ENCODE measurements at regions not wholly inside any gene's neighbourhood (a gene's known extent, or its start where the extent isn't known, plus 50 kb on each side); places are given as distances from the start of the nearest gene placed in this dataset.

- TF ChIP-seq, protein P1, sequence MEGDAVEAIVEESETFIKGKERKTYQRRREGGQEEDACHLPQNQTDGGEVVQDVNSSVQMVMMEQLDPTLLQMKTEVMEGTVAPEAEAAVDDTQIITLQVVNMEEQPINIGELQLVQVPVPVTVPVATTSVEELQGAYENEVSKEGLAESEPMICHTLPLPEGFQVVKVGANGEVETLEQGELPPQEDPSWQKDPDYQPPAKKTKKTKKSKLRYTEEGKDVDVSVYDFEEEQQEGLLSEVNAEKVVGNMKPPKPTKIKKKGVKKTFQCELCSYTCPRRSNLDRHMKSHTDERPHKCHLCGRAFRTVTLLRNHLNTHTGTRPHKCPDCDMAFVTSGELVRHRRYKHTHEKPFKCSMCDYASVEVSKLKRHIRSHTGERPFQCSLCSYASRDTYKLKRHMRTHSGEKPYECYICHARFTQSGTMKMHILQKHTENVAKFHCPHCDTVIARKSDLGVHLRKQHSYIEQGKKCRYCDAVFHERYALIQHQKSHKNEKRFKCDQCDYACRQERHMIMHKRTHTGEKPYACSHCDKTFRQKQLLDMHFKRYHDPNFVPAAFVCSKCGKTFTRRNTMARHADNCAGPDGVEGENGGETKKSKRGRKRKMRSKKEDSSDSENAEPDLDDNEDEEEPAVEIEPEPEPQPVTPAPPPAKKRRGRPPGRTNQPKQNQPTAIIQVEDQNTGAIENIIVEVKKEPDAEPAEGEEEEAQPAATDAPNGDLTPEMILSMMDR (IDR thresholded peaks at IDR 0.05), result no peak
- no peaks in the 10 kb centered on the region for H3K36me3 ChIP-seq
- DNase-seq (no peak), ATAC-seq (no peak)
- peak overlapping the region; percentile 80 for H3K27ac ChIP-seq
- intact Hi-C loops (cut with DNase I), result no loop called here
- peaks cover 65% of the 10 kb centered on the region for H3K27me3 ChIP-seq (ENCODE audit: low read depth)
- no peaks in the 10 kb centered on the region for H3K9me3 ChIP-seq
- no peaks in the 10 kb centered on the region for H3K4me1 ChIP-seq
- peak overlapping the region; percentile 19 for H3K4me3 ChIP-seq
Observed at GRCh38 chr16:86196687-86197391, 297.9 kb downstream of the IRF8 start.

- peak overlapping the region; percentile 31 for H3K4me3 ChIP-seq
- intact Hi-C loops (cut with DNase I), result no loop called here
- no peak for DNase-seq
- peaks cover 54% of the 10 kb centered on the region for H3K27me3 ChIP-seq (ENCODE audit: low read depth)
- H3K36me3 ChIP-seq, result no peaks in the 10 kb centered on the region
- TF ChIP-seq, protein P1 (IDR thresholded peaks at IDR 0.05), result no peak
- no peaks in the 10 kb centered on the region for H3K9me3 ChIP-seq
- H3K27ac ChIP-seq, result peak overlapping the region; percentile 80
- H3K4me1 ChIP-seq, result no peaks in the 10 kb centered on the region
- no peak for ATAC-seq
Observed at GRCh38 chr16:86198206-86199118, 299.5 kb downstream of the IRF8 start.

DNA sequence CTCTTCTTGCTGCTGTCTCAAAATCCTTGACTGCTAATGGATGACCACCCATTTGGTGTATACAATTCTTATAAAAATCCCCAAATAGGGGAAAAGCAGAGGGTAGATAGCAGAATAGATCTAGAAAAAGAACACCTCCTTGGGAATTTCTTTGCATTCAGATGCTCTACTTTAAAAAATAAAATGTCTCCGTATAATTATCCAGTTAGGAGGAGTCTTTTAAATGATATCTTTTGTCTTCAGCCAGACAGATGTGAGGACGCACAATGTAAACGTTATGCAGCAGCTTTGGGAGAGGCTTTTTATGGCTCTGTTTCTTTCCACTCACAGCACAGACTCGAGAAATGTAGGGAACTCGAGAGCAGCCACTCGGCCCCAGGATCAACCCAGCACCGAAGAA is 300.2 kb downstream of the IRF8 start:
- no peak for ATAC-seq
- H3K4me1 ChIP-seq, result no peaks in the 10 kb centered on the region
- peaks cover 52% of the 10 kb centered on the region for H3K27me3 ChIP-seq (ENCODE audit: low read depth)
- intact Hi-C loops (cut with DNase I), result no loop called here
- peak overlapping the region; percentile 80 for H3K27ac ChIP-seq
- TF ChIP-seq, protein P1 (IDR thresholded peaks at IDR 0.05), result no peak
- DNase-seq, result no peak
- H3K9me3 ChIP-seq, result no peaks in the 10 kb centered on the region
- H3K36me3 ChIP-seq, result no peaks in the 10 kb centered on the region
- H3K4me3 ChIP-seq, result peak overlapping the region; percentile 36

DNA sequence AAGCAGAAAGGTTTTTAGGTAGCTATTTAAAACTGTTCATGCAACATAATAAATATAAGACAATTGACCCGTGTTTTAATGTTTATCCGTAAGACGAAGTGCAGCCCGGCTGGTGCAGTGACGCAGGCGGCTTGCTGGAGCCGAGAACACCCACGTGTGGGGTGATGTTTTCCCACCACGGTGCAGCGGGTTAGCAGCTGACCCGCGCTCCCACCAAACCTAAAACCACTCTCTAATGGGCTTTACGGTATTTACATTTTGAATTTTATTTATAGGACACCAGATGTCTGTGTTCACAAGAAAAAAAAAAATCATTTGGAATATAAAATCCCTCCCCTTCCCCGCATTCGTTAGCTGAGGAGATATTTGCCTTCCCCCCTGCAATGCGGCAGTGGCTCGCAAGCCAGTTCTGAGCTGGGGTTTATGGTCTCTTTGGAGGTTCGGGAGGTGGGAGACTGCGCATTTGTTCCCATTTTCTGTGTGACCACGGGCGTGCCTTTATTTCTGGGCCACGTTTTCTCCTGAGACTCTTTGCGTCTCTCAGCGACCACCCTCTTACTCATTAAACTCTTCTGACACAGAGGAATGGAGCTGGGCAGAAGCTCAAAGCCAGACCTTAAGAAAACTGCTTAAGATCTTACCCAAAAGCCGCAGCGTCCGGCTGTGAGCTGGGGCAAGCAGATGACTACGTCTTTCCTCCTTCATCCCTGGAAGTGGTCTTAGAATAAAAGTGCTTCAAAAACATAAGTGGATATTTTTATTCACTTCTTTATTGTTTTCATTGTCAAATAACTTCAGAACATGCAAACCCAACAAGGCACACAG is 301.1 kb downstream of the IRF8 start:
- peaks cover 49% of the 10 kb centered on the region for H3K27me3 ChIP-seq (ENCODE audit: low read depth)
- H3K36me3 ChIP-seq, result no peaks in the 10 kb centered on the region
- no peak for DNase-seq
- intact Hi-C loops (cut with DNase I), result no loop called here
- ATAC-seq, result no peak
- TF ChIP-seq, protein P1 (IDR thresholded peaks at IDR 0.05), result no peak
- peak overlapping the region; percentile 36 for H3K4me3 ChIP-seq
- H3K27ac ChIP-seq, result peak overlapping the region; percentile 80
- no peaks in the 10 kb centered on the region for H3K9me3 ChIP-seq
- H3K4me1 ChIP-seq, result no peaks in the 10 kb centered on the region

GRCh38 chr16:86200722-86201121 is 301.8 kb downstream of the IRF8 start:
- TF ChIP-seq, protein P1 (IDR thresholded peaks at IDR 0.05), result no peak
- H3K4me1 ChIP-seq, result no peaks in the 10 kb centered on the region
- no peaks in the 10 kb centered on the region for H3K9me3 ChIP-seq
- intact Hi-C loops (cut with DNase I), result no loop called here
- peaks cover 47% of the 10 kb centered on the region for H3K27me3 ChIP-seq (ENCODE audit: low read depth)
- no peaks in the 10 kb centered on the region for H3K36me3 ChIP-seq
- ATAC-seq (no peak), DNase-seq (no peak)
- H3K27ac ChIP-seq, result peak overlapping the region; percentile 80
- H3K4me3 ChIP-seq, result peak overlapping the region; percentile 36
